GM12891 (cell line): ENCODE measurements at regions not wholly inside any gene's neighbourhood (a gene's known extent, or its start where the extent isn't known, plus 50 kb on each side); places are given as distances from the start of the nearest gene placed in this dataset.

Source experiments
- POLR2A ChIP-seq: IDR thresholded peaks from 2 replicates; pipeline ENCODE4 v1.6.1; 2011; ENCODE audit warnings: low read depth, low read length, control low read depth
- POLR2AphosphoS5 ChIP-seq: IDR thresholded peaks from 2 replicates; pipeline ENCODE4 v1.6.1; 2011; ENCODE audit warnings: low read depth, low read length, control low read depth
- TAF1 ChIP-seq: IDR thresholded peaks from 2 replicates; pipeline ENCODE4 v1.6.1; 2011; ENCODE audit warnings: low read depth, low read length, control low read depth

DNA sequence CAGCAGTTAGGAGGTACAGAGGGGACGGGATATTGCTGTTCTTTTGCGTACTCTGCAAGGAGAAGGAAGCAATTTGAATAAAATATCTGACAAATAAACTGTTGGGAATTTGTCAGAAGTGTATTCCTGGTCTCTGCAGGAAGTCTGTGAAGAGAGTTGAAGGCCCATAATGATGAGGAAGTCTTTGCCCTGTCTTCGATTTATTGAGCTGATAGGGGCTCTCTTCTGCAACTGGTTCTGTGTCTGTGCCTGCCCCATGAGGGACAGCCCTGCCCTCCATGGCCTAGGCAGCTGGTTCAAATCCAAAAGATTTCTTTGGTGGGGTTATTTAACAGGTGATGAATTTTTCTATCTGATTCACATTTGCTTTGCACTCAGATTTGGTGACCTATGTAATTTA lies 339.7 kb upstream of the EDNRB start:
- TF ChIP-seq POLR2A (no peak), POLR2AphosphoS5 (no peak), TAF1 (no peak)
